ENCODE measurements at regions not wholly inside any gene's neighbourhood (a gene's known extent, or its start where the extent isn't known, plus 50 kb on each side); places are given as distances from the start of the nearest gene placed in this dataset.

GRCh38 chr2:234869164-234869563 is 82.7 kb upstream of the SH3BP4 start:
- Histone ChIP-seq H3K36me3 (ENCODE audit: insufficient read depth, low read length) (no peaks in the 10 kb centered on the region), H3K9me3 (ENCODE audit: low read length) (no peaks in the 10 kb centered on the region), H3K4me3 (ENCODE audit: low read length) (no peak overlapping the region), H3F3A (ENCODE audit: insufficient read depth, low read length, poor library complexity, severe bottlenecking) (no peaks in the 10 kb centered on the region), H3K4me2 (ENCODE audit: low read length) (no peak overlapping the region), H3K9ac (ENCODE audit: low read length) (no peak overlapping the region), H3K79me2 (replicated peaks; ENCODE audit: insufficient read depth, low read length) (no peaks in the 10 kb centered on the region), H4K20me1 (ENCODE audit: insufficient read depth) (no peaks in the 10 kb centered on the region), H3K9me2 (ENCODE audit: insufficient read depth, low read length) (no peaks in the 10 kb centered on the region), H3K27me3 (ENCODE audit: insufficient read depth, low read depth, low read length) (no peaks in the 10 kb centered on the region), H3K27ac (ENCODE audit: low read length) (no peak overlapping the region), H2AFZ (ENCODE audit: low read depth, low read length) (no peak overlapping the region)
- no peak for TF ChIP-seq MXI1 (conservative IDR thresholded peaks at IDR 0.05; ENCODE audit: poor library complexity, severe bottlenecking)

- H3K9me3 ChIP-seq (ENCODE audit: low read length) = no peaks in the 10 kb centered on the region
- no peaks in the 10 kb centered on the region for H4K20me1 ChIP-seq (ENCODE audit: insufficient read depth)
- H2AFZ ChIP-seq (ENCODE audit: low read depth, low read length) = no peak overlapping the region
- TF ChIP-seq MXI1 (conservative IDR thresholded peaks at IDR 0.05; ENCODE audit: poor library complexity, severe bottlenecking) (no peak), SMC3 (conservative IDR thresholded peaks at IDR 0.05; ENCODE audit: poor library complexity) (no peak), EP300 (conservative IDR thresholded peaks at IDR 0.05; ENCODE audit: poor library complexity, severe bottlenecking) (no peak), REST (IDR thresholded peaks at IDR 0.05; ENCODE audit: borderline replicate concordance) (no peak), RAD21 (conservative IDR thresholded peaks at IDR 0.05) (no peak), EZH2 (IDR thresholded peaks at IDR 0.05; ENCODE audit: borderline replicate concordance, insufficient read depth, low read length, poor library complexity, severe bottlenecking) (no peak), POLR2AphosphoS5 (IDR thresholded peaks at IDR 0.05) (no peak), CTCF (IDR thresholded peaks at IDR 0.05; ENCODE audit: poor library complexity, severe bottlenecking) (no peak), TAF1 (IDR thresholded peaks at IDR 0.05; ENCODE audit: low read depth) (no peak)
- no peak overlapping the region for H3K27ac ChIP-seq (ENCODE audit: low read length)
- H3K79me2 ChIP-seq (replicated peaks; ENCODE audit: insufficient read depth, low read length) = no peaks in the 10 kb centered on the region
- no peaks in the 10 kb centered on the region for H3F3A ChIP-seq (ENCODE audit: insufficient read depth, low read length, poor library complexity, severe bottlenecking)
- H3K9ac ChIP-seq (ENCODE audit: low read length) = no peak overlapping the region
- no peaks in the 10 kb centered on the region for H3K9me2 ChIP-seq (ENCODE audit: insufficient read depth, low read length)
- no peak overlapping the region for H3K4me2 ChIP-seq (ENCODE audit: low read length)
- no peaks in the 10 kb centered on the region for H3K27me3 ChIP-seq (ENCODE audit: insufficient read depth, low read depth, low read length)
- no peak overlapping the region for H3K4me3 ChIP-seq (ENCODE audit: low read length)
- no peaks in the 10 kb centered on the region for H3K36me3 ChIP-seq (ENCODE audit: insufficient read depth, low read length)
Measured at GRCh38 chr2:234867882-234868285, 83.9 kb upstream of the SH3BP4 start.

GRCh38 chr2:234865586-234865985 is 86.2 kb upstream of the SH3BP4 start:
- no peak for TF ChIP-seq RAD21 (conservative IDR thresholded peaks at IDR 0.05)
- no peak for TF ChIP-seq EZH2 (IDR thresholded peaks at IDR 0.05; ENCODE audit: borderline replicate concordance, insufficient read depth, low read length, poor library complexity, severe bottlenecking)
- no peak for TF ChIP-seq EP300 (conservative IDR thresholded peaks at IDR 0.05; ENCODE audit: poor library complexity, severe bottlenecking)
- no peak for TF ChIP-seq MXI1 (conservative IDR thresholded peaks at IDR 0.05; ENCODE audit: poor library complexity, severe bottlenecking)
- TF ChIP-seq CTCF (IDR thresholded peaks at IDR 0.05; ENCODE audit: poor library complexity, severe bottlenecking) = no peak
- no peak for TF ChIP-seq TAF1 (IDR thresholded peaks at IDR 0.05; ENCODE audit: low read depth)
- TF ChIP-seq POLR2AphosphoS5 (IDR thresholded peaks at IDR 0.05) = no peak
- TF ChIP-seq REST (IDR thresholded peaks at IDR 0.05; ENCODE audit: borderline replicate concordance) = no peak
- Histone ChIP-seq H3K79me2 (replicated peaks; ENCODE audit: insufficient read depth, low read length) (no peaks in the 10 kb centered on the region), H3K9ac (ENCODE audit: low read length) (no peak overlapping the region), H3K4me3 (ENCODE audit: low read length) (no peak overlapping the region), H3K9me3 (ENCODE audit: low read length) (no peaks in the 10 kb centered on the region), H2AFZ (ENCODE audit: low read depth, low read length) (no peak overlapping the region), H3K27me3 (ENCODE audit: insufficient read depth, low read depth, low read length) (no peaks in the 10 kb centered on the region), H3K9me2 (ENCODE audit: insufficient read depth, low read length) (no peaks in the 10 kb centered on the region), H4K20me1 (ENCODE audit: insufficient read depth) (no peaks in the 10 kb centered on the region), H3K4me2 (ENCODE audit: low read length) (no peak overlapping the region), H3K36me3 (ENCODE audit: insufficient read depth, low read length) (no peaks in the 10 kb centered on the region), H3F3A (ENCODE audit: insufficient read depth, low read length, poor library complexity, severe bottlenecking) (no peaks in the 10 kb centered on the region), H3K27ac (ENCODE audit: low read length) (no peak overlapping the region)
